NCI-H2171 treated with DMSO at 0.1 percent for 48 hours (cell line): ENCODE measurements at regions not wholly inside any gene's neighbourhood (a gene's known extent, or its start where the extent isn't known, plus 50 kb on each side); places are given as distances from the start of the nearest gene placed in this dataset.
"Not testable (repeated sequence)": the region's sequence is repeated elsewhere in the genome, so short reads cannot be mapped to it uniquely, and the experiment has no call there.

Experiments
- DNase-seq: peaks from one replicate; lab custom pipeline; 2025; lab: John Stamatoyannopoulos, UW

- DNase-seq: no peak
Observed at GRCh38 chr4:3365326-3365725, 72.5 kb downstream of the RGS12 start.

- DNase-seq: no peak
Observed at GRCh38 chr4:3365871-3366842, 73.3 kb downstream of the RGS12 start.

GRCh38 chr4:3366893-3367775 is 74.3 kb downstream of the RGS12 start:
- no peak for DNase-seq

GRCh38 chr4:3367866-3368265 is 73.9 kb upstream of the HGFAC start:
- no peak for DNase-seq

GRCh38 chr4:3368334-3368733 is 73.4 kb upstream of the HGFAC start:
- DNase-seq: no peak

GRCh38 chr4:3368841-3369760 is 72.7 kb upstream of the HGFAC start:
- DNase-seq: no peak

- DNase-seq: no peak
Observed at GRCh38 chr4:3369781-3370674, 71.7 kb upstream of the HGFAC start.

GRCh38 chr4:3371033-3372001 is 70.5 kb upstream of the HGFAC start:
- no peak for DNase-seq

GRCh38 chr4:3372264-3372932 is 69.4 kb upstream of the HGFAC start:
- DNase-seq: no peak

GRCh38 chr4:3372933-3373465 is 68.8 kb upstream of the HGFAC start:
- DNase-seq: no peak

- DNase-seq: no peak
Observed at GRCh38 chr4:3373468-3373867, 68.3 kb upstream of the HGFAC start.

- DNase-seq: no peak
Observed at GRCh38 chr4:3374011-3374645, 67.6 kb upstream of the HGFAC start.

GRCh38 chr4:3374667-3375066 is 67.1 kb upstream of the HGFAC start:
- no peak for DNase-seq

GRCh38 chr4:3375688-3376087 is 66.1 kb upstream of the HGFAC start:
- DNase-seq: peak; percentile 4

GRCh38 chr4:3376266-3376665 is 65.5 kb upstream of the HGFAC start:
- no peak for DNase-seq

- DNase-seq: no peak
Observed at GRCh38 chr4:3377557-3377956, 64.2 kb upstream of the HGFAC start.

GRCh38 chr4:3380336-3380735 is 61.4 kb upstream of the HGFAC start:
- DNase-seq: not testable (repeated sequence)

GRCh38 chr4:3381208-3381607 is 60.6 kb upstream of the HGFAC start:
- not testable (repeated sequence) for DNase-seq
